Stimulated activated CD8-positive, alpha-beta memory T cell treated with anti-CD3 and anti-CD28 coated beads, Interleukin-15, amount 100 ng/mL, for 24 hours (primary cell): ENCODE measurements at regions not wholly inside any gene's neighbourhood (a gene's known extent, or its start where the extent isn't known, plus 50 kb on each side); places are given as distances from the start of the nearest gene placed in this dataset.
"Not testable (repeated sequence)": the region's sequence is repeated elsewhere in the genome, so short reads cannot be mapped to it uniquely, and the experiment has no call there.

ENCODE experiments used
- DNase-seq: peaks from one replicate; pipeline ENCODE4 v3.0.0-alpha.2; 2020; ENCODE audit warnings: low read depth

DNA sequence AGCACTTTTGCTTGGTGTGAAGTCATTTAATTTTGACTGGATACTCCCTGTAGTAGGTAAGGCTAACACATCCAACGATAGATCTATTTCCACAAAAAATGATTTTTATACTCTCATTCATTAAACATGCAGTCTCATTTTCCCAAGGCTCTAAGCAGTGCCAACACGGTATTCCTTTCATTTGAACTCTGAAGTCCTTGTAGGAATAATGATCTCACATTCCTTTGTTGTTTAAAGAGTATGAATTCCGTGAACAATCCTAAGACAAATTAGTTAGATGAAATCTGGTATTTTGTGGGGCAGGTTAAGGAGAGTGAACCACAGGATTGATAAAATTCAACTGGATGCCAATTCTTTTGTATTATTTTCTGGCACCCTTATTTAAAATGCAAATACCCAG, 66.6 kb downstream of the LACC1 start:
- DNase-seq: no peak

- DNase-seq: no peak
Observed at GRCh38 chr13:43947897-43948458, 68.3 kb downstream of the LACC1 start.

- DNase-seq: no peak
Observed at GRCh38 chr13:43953370-43953769, 73.7 kb downstream of the LACC1 start.

DNA sequence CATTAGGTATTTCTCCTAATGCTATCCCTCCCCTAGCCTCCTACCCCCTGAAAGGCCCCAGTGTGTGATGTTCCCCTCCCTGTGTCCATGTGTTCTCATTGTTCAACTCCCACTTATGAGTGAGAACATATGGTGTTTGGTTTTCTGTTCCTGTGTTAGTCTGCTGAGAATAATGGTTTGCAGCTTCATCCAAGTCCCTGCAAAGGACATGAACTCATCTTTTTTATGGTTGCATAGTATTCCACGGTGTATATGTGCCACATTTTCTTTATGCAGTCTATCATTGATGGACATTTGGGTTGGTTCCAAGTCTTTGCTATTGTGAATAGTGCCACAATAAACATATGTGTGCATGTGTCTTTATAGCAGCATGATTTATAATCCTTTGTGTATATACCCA, 77.3 kb downstream of the LACC1 start:
- DNase-seq: not testable (repeated sequence)

- DNase-seq: no peak
Observed at GRCh38 chr13:43959291-43959690, 79.6 kb downstream of the LACC1 start.

DNA sequence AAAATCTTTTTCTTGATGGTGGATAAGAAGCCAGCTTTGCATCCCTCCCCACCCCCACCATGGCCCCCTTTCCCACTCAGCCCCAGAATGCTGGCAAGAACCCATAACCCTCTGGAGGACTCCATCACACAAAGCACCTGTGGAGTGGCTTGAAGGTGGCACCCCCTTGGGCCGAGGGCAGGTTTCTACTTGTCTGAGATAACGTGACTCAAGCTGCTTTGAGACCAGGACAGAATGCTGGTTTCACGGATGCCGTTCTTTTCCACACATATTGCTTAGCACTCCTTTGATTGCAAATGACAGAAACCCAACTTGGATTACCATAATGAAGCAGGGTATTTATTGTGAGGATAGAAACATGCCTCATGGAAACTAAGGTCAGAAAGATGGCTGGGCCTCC, 82.2 kb downstream of the LACC1 start:
- DNase-seq: no peak

DNA sequence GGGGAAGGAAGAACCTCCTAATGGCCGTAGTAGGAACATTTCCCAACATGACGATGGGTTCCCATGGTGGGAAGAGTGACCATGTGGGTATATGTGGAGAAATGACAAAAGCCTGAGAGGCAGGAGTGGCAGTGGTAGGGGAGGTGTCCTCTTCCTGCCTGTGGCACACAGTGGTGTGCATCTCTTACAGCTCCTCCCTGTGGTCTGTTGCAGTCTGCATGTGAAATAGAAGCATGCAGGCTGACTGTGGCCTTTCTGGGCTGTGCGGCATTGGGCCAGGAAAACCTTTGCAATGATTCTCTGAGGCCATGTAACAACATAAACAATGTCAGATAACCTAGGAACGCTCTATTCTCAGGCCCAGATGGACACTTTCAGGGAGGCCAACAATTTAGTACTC, 84.0 kb downstream of the LACC1 start:
- no peak for DNase-seq

GRCh38 chr13:43964698-43965458, 85.2 kb downstream of the LACC1 start:
- no peak for DNase-seq

- no peak for DNase-seq
Observed at GRCh38 chr13:43965459-43965845, 85.7 kb downstream of the LACC1 start.

- not testable (repeated sequence) for DNase-seq
Observed at GRCh38 chr13:43968251-43968942, 88.7 kb downstream of the LACC1 start.

GRCh38 chr13:43968943-43969690, 89.4 kb downstream of the LACC1 start:
- DNase-seq: not testable (repeated sequence)

GRCh38 chr13:43969919-43970318, 90.2 kb downstream of the LACC1 start:
- DNase-seq: not testable (repeated sequence)

DNA sequence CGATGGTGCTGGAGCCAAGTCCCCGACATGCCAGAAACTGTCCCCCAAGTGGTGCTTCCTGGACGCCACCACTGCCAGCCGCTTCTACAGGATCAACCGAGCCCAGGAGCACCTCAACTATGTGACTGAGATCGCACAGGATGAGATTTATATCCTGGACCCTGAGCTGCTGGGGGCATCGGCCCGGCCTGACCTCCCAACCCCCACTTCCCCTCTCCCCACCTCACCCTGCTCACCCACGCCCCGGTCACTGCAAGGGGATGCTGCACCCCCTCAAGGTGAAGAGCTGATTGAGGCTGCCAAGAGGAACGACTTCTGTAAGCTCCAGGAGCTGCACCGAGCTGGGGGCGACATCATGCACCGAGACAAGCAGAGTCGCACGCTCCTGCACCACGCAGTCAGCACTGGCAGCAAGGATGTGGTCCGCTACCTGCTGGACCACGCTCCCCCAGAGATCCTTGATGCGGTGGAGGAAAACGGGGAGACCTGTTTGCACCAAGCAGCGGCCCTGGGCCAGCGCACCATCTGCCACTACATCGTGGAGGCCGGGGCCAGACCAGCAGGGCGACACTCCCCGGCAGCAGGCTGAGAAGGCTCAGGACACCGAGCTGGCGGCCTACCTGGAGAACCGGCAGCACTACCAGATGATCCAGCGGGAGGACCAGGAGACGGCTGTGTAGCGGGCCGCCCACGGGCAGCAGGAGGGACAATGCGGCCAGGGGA, 91.0 kb downstream of the LACC1 start:
- DNase-seq: not testable (repeated sequence)

GRCh38 chr13:43971324-43971723, 91.6 kb downstream of the LACC1 start:
- not testable (repeated sequence) for DNase-seq

DNA sequence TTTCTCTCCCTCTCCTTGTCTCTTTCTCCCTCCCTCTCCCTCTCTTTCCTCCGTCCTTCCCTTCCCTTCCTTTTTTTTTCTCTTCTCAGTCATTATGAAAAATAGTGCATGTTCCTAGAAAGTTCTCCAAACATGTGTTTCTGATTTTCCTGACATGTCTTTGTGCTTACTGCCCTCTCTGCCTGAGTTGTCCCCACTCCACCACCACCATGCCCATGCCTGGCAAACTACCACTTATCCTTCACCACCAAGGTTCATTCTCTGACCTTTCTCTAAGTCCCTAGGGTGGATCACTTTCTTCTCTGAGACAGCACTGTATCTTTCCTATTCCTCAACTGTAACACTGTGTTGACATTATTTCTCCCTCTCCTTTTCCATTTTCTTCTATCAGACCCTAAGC, 98.2 kb downstream of the LACC1 start:
- no peak for DNase-seq

- no peak for DNase-seq
Observed at GRCh38 chr13:43978688-43979087, 99.0 kb downstream of the LACC1 start.

GRCh38 chr13:43979492-43979891, 99.8 kb downstream of the LACC1 start:
- no peak for DNase-seq

- DNase-seq: no peak
Observed at GRCh38 chr13:43980587-43980986, 100.9 kb downstream of the LACC1 start.

- DNase-seq: no peak
Observed at GRCh38 chr13:43981091-43981490, 101.4 kb downstream of the LACC1 start.

- DNase-seq: no peak
Observed at GRCh38 chr13:43981512-43982301, 102.0 kb downstream of the LACC1 start.

- DNase-seq: no peak
Observed at GRCh38 chr13:43983373-43983772, 103.7 kb downstream of the LACC1 start.
